Upper lobe of right lung (tissue), 1 donor: ENCODE measurements at regions not wholly inside any gene's neighbourhood (a gene's known extent, or its start where the extent isn't known, plus 50 kb on each side); places are given as distances from the start of the nearest gene placed in this dataset.

Experiments
- ATAC-seq: fragments of 200-7000 bp; cut with Tn5 transposase; one replicate; pipeline ENCODE4 v1.9.1; 2020; ENCODE audit warnings: mild to moderate bottlenecking, moderate library complexity
- DNase-seq: peaks from one replicate; pipeline ENCODE4 v3.0.0-alpha.2; 2020
- H3K27ac ChIP-seq: fragments of 200-600 bp; one replicate; pipeline ENCODE4 v1.8.0; 2022
- H3K27me3 ChIP-seq: fragments of 200-600 bp; one replicate; pipeline ENCODE4 v1.8.0; 2022; ENCODE audit warnings: mild to moderate bottlenecking
- H3K36me3 ChIP-seq: fragments of 200-600 bp; one replicate; pipeline ENCODE4 v1.8.0; 2022
- H3K4me1 ChIP-seq: fragments of 200-600 bp; one replicate; pipeline ENCODE4 v1.8.0; 2022
- H3K4me3 ChIP-seq: fragments of 200-600 bp; one replicate; pipeline ENCODE4 v1.8.0; 2022; ENCODE audit warnings: mild to moderate bottlenecking
- H3K9me3 ChIP-seq: fragments of 200-600 bp; one replicate; pipeline ENCODE4 v1.8.0; 2022
- CTCF ChIP-seq: fragments of 200-600 bp; IDR thresholded peaks from one replicate; pipeline ENCODE4 v1.8.0; 2022; ENCODE audit warnings: antibody characterized with exemption
- intact Hi-C: fragments of 100-400 bp; cut with DNase I; formaldehyde crosslinking; loops from one replicate; pipeline ENCODE4 v1.11.0; 2022
- donor health status: DM: no; HTN: yes; CAD: no; lungs with severe emphysema.

DNA sequence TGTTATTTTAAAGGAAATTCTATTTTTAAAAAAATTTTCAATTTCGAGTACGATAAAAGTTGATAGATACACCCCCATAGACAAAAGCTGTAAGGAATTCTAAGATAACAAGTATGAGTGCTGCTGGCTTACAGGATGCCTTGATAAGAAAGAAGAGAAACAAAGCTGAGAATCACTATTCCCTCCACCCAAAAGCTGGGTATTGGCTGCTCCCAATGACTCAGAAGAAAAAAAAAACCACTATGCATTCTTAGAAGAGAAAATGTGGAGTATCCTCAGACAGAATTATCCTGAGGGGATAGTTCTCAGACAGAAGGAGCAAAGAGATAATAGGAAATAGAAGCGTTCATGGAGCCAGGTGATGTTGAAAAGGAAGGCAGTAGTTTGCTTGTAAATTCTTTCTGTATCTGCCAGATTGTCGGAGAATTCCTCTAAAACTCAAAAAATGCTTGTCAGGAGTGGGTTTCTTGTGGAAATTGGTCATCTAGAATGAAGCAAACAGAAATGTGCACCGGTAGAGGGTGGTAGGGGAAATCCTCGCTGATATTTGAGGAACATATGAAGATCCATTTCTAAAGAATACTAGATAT, 217.5 kb upstream of the ADAMTS3 start:
- DNase-seq = no peak
- ATAC-seq = no peak

GRCh38 chr4:72779241-72779640, 210.2 kb upstream of the ADAMTS3 start:
- no peak for TF ChIP-seq CTCF
- Histone ChIP-seq H3K4me3 (no peak overlapping the region), H3K9me3 (no peaks in the 10 kb centered on the region), H3K4me1 (no peaks in the 10 kb centered on the region), H3K36me3 (no peaks in the 10 kb centered on the region), H3K27ac (no peak overlapping the region), H3K27me3 (no peaks in the 10 kb centered on the region)
- DNase-seq = no peak
- no peak for ATAC-seq
- intact Hi-C loops = no loop called here

More for the DNA sequence above, 217.5 kb upstream of the ADAMTS3 start:
- Histone ChIP-seq H3K27me3 (no peaks in the 10 kb centered on the region), H3K27ac (no peak overlapping the region), H3K9me3 (no peaks in the 10 kb centered on the region), H3K36me3 (no peaks in the 10 kb centered on the region), H3K4me3 (no peak overlapping the region), H3K4me1 (no peaks in the 10 kb centered on the region)
- intact Hi-C loops = no loop called here
- no peak for TF ChIP-seq CTCF

DNA sequence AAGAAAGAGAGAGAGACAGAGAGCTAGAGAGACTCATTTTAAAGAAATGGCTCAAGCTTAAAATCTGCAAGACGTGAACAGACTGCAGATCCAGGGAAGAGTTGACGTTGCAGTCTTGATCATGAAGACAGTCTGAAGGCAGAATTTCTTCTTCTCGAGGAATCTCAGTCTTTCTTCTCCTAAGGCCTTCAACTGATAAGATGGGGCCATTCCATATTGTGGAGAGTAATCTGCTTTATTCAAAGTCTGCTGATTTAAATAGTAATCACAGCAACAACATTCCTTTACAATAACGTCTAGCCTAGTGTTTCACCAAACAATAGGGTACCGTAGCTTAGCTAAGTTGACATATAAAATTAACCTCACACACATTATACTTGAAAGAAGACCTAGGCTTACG, 208.4 kb upstream of the ADAMTS3 start:
- Histone ChIP-seq H3K27me3 (no peaks in the 10 kb centered on the region), H3K36me3 (no peaks in the 10 kb centered on the region), H3K4me3 (no peak overlapping the region), H3K9me3 (no peaks in the 10 kb centered on the region), H3K27ac (no peak overlapping the region), H3K4me1 (no peaks in the 10 kb centered on the region)
- intact Hi-C loops = no loop called here
- no peak for DNase-seq
- TF ChIP-seq CTCF = no peak
- ATAC-seq = no peak

GRCh38 chr4:72770708-72771107, 201.7 kb upstream of the ADAMTS3 start:
- intact Hi-C loops = no loop called here
- ATAC-seq = no peak
- H3K4me3 ChIP-seq = no peak overlapping the region
- DNase-seq = no peak
- no peak overlapping the region for H3K27ac ChIP-seq
- no peaks in the 10 kb centered on the region for H3K4me1 ChIP-seq
- H3K9me3 ChIP-seq = no peaks in the 10 kb centered on the region
- TF ChIP-seq CTCF = no peak
- H3K27me3 ChIP-seq = no peaks in the 10 kb centered on the region
- no peaks in the 10 kb centered on the region for H3K36me3 ChIP-seq

DNA sequence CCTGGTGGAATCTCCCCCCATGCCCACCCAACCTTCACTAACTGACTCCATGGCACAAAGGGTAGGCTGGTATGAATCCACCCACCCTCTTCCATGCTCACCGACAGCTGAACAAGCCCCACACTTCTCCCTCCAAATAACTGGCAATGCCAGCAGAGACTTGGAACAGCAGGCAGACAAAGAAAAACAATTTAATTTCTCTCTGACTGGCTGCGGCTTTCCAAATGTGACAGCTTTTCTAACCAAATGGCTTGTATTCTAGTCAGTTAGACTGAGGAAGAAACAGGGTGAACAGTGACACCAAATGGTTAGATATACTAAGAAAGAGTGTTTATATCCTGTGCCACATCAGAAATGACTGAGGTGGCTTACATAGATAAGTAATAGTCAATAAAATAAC, 199.3 kb upstream of the ADAMTS3 start:
- H3K27ac ChIP-seq = no peak overlapping the region
- H3K9me3 ChIP-seq = no peaks in the 10 kb centered on the region
- no peaks in the 10 kb centered on the region for H3K4me1 ChIP-seq
- DNase-seq = no peak
- H3K4me3 ChIP-seq = no peak overlapping the region
- no peaks in the 10 kb centered on the region for H3K36me3 ChIP-seq
- intact Hi-C loops = no loop called here
- H3K27me3 ChIP-seq = no peaks in the 10 kb centered on the region
- peak; percentile 26 for ATAC-seq
- TF ChIP-seq CTCF = no peak
